PC-3 (cell line): ENCODE measurements at regions not wholly inside any gene's neighbourhood (a gene's known extent, or its start where the extent isn't known, plus 50 kb on each side); places are given as distances from the start of the nearest gene placed in this dataset.

Source experiments
- ATAC-seq: fragments of 200-7000 bp; cut with Tn5 transposase; 2 replicates; pipeline ENCODE4 v1.9.1; 2020; ENCODE audit warnings: mild to moderate bottlenecking, moderate library complexity
- BruUV-seq: library from RNA; stranded (reverse); fragments of 400-500 nt; replicated peaks from 2 replicates; lab custom pipeline; 2021; lab: Mats Ljungman, UMichigan
- CTCF ChIA-PET: fragments of 300-600 bp; sonication (Branson Sonifier 250); formaldehyde crosslinking; loops from one replicate; lab custom pipeline; 2022; ENCODE audit warnings: antibody characterized with exemption; lab: Charles Lee
- POLR2A ChIA-PET: fragments of 300-600 bp; sonication (Branson Sonifier 250); formaldehyde crosslinking; loops from one replicate; lab custom pipeline; 2022; ENCODE audit warnings: antibody characterized with exemption; ENCODE audit not compliant: unreplicated experiment; lab: Charles Lee
- DNase-seq: peaks from one replicate; pipeline ENCODE4 v3.0.0-alpha.2; 2015
- H2AFZ ChIP-seq: fragments of 300-600 bp; sonication (generic); 2 replicates; pipeline ENCODE4 v1.6.0; 2016; ENCODE audit warnings: antibody characterized with exemption, low read length
- H3F3A ChIP-seq: fragments of 300-600 bp; sonication (generic); one replicate; pipeline ENCODE4 v1.6.0; 2017; ENCODE audit warnings: antibody characterized with exemption, low read length, control low read depth, mild to moderate bottlenecking; ENCODE audit not compliant: unreplicated experiment
- H3K27ac ChIP-seq: fragments of 300-600 bp; sonication (generic); 2 replicates; pipeline ENCODE4 v1.5.1; 2016; ENCODE audit warnings: mild to moderate bottlenecking, low read length
- H3K27me3 ChIP-seq: fragments of 300-600 bp; sonication (generic); 2 replicates; pipeline ENCODE4 v1.6.1; 2016; ENCODE audit warnings: low read length, mixed read lengths
- H3K36me3 ChIP-seq: fragments of 300-600 bp; sonication (generic); 2 replicates; pipeline ENCODE4 v1.6.1; 2016; ENCODE audit warnings: low read depth, mixed run types, low read length, mixed read lengths
- H3K4me1 ChIP-seq: fragments of 300-600 bp; sonication (generic); 2 replicates; pipeline ENCODE4 v1.5.1; 2016; ENCODE audit warnings: low read length; ENCODE audit not compliant: insufficient read depth
- H3K4me2 ChIP-seq: fragments of 300-600 bp; sonication (generic); 2 replicates; pipeline ENCODE4 v1.6.0; 2016; ENCODE audit warnings: low read length
- H3K4me3 ChIP-seq: fragments of 300-600 bp; sonication (generic); 2 replicates; pipeline ENCODE4 v1.5.1; 2016; ENCODE audit warnings: mild to moderate bottlenecking, low read length, mixed read lengths
- H3K79me2 ChIP-seq: fragments of 300-600 bp; sonication (generic); 2 replicates; pipeline ENCODE4 v1.6.1; 2017; ENCODE audit warnings: low read length, mixed read lengths
- H3K9ac ChIP-seq: fragments of 300-600 bp; sonication (generic); 2 replicates; pipeline ENCODE4 v1.6.0; 2016; ENCODE audit warnings: mild to moderate bottlenecking, low read length
- H3K9me2 ChIP-seq: fragments of 300-600 bp; sonication (generic); replicated peaks from 2 replicates; pipeline ENCODE4 v1.6.1; 2016; ENCODE audit warnings: mixed run types, low read length, mixed read lengths
- H3K9me3 ChIP-seq: fragments of 300-600 bp; sonication (generic); 2 replicates; pipeline ENCODE4 v1.6.1; 2016; ENCODE audit warnings: low read length, mixed read lengths
- H4K20me1 ChIP-seq: fragments of 300-600 bp; sonication (generic); 2 replicates; pipeline ENCODE4 v1.6.1; 2016; ENCODE audit warnings: low read length, mixed read lengths
- EZH2 ChIP-seq: fragments of 300-600 bp; sonication (generic); IDR thresholded peaks from one replicate; pipeline ENCODE4 v1.6.1; 2017; ENCODE audit warnings: antibody characterized with exemption, mild to moderate bottlenecking, low read length; ENCODE audit not compliant: unreplicated experiment
- EZH2phosphoT487 ChIP-seq: fragments of 300-600 bp; sonication (generic); IDR thresholded peaks from 2 replicates; pipeline ENCODE4 v1.6.1; 2018; ENCODE audit warnings: mild to moderate bottlenecking, antibody characterized with exemption, low read length, borderline replicate concordance
- intact Hi-C: fragments of 100-400 bp; cut with micrococcal nuclease; formaldehyde crosslinking; loops from 2 replicates; pipeline ENCODE4 v1.9.0; 2023
- TF ChIP-seq, protein P1 (sequence below): fragments of 300-600 bp; sonication (generic); conservative IDR thresholded peaks from 2 replicates; pipeline ENCODE4 v1.5.1; 2017; ENCODE audit warnings: antibody characterized with exemption, low read depth, mild to moderate bottlenecking, low read length

DNA sequence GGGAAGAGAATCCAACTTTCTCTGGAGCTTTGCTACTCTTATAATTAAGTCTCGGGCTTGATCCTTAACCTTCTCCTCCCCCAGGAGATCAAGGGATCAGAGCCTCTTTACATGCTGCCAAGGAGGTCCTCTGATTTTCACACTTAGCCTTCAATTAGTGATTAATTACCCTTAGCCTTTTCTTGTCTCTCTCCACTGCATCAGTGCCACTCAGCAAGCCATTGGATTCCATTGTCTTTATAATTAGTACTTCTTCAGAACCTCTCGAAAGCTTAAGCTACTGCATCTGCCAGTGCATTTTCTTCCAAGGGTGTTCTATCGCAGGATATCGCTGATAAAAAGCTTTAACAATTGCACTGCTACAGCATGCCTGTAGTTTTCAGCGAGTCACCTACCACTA lies 477.0 kb upstream of the MEIS1 start:
- ATAC-seq (no peak), DNase-seq (no peak)
- Histone ChIP-seq H3F3A (no peaks in the 10 kb centered on the region), H3K4me2 (no peak overlapping the region), H3K9me3 (no peaks in the 10 kb centered on the region), H2AFZ (no peak overlapping the region), H3K4me3 (no peak overlapping the region), H3K79me2 (no peaks in the 10 kb centered on the region), H3K9ac (no peak overlapping the region), H3K4me1 (no peaks in the 10 kb centered on the region), H3K9me2 (no peaks in the 10 kb centered on the region), H3K27me3 (peaks cover 14% of the 10 kb centered on the region; the same call in 1 of the 2 replicates), H4K20me1 (no peaks in the 10 kb centered on the region), H3K27ac (no peak overlapping the region), H3K36me3 (no peaks in the 10 kb centered on the region)
- POLR2A ChIA-PET, result no interaction called here
- CTCF ChIA-PET, result no interaction called here
- no TSS peak for BruUV-seq
- intact Hi-C loops, result no loop called here
- TF ChIP-seq EZH2phosphoT487 (no peak), EZH2 (no peak)
- TF ChIP-seq, protein P1, sequence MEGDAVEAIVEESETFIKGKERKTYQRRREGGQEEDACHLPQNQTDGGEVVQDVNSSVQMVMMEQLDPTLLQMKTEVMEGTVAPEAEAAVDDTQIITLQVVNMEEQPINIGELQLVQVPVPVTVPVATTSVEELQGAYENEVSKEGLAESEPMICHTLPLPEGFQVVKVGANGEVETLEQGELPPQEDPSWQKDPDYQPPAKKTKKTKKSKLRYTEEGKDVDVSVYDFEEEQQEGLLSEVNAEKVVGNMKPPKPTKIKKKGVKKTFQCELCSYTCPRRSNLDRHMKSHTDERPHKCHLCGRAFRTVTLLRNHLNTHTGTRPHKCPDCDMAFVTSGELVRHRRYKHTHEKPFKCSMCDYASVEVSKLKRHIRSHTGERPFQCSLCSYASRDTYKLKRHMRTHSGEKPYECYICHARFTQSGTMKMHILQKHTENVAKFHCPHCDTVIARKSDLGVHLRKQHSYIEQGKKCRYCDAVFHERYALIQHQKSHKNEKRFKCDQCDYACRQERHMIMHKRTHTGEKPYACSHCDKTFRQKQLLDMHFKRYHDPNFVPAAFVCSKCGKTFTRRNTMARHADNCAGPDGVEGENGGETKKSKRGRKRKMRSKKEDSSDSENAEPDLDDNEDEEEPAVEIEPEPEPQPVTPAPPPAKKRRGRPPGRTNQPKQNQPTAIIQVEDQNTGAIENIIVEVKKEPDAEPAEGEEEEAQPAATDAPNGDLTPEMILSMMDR, result no peak

DNA sequence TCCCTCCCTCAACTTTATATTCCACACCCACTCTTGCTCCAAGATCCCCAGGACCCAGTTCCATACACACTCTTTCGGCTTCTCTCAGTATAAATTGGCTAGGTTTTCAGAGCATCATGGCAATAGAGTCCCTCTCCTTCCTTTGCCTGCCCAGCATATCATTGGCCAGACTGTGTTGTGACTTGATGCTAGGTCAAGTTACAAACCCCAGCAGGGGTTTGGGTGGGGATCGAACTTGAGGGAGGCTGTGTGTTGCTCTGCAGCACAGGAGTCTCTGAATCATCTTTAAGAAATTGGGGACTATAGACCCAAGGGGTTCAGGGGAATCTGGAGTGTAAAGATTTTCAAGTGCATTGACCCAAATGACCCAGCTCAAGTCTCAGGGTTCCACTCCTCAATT lies 477.5 kb upstream of the MEIS1 start:
- POLR2A ChIA-PET, result no interaction called here
- no peak overlapping the region for H3K4me2 ChIP-seq
- ATAC-seq, result no peak

DNA sequence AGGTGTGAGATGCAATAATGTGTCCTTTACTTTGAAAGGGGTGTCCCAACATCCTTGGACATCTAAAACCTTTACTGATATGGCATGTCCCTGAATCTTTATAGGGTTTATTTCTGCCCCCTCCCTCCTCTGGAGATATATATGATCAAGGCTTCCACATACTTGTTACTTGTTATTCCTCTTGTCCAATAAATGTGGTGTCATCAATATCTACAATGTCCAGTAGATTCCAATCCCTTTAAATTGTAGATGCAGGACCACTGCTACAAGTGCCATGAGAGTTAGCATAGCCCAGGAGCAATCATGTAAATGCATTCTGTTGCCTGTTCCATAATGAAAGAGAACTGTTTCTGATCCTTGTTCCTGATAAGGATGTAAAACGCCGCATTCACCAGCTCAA lies 479.7 kb upstream of the MEIS1 start:
- H3K4me3 ChIP-seq, result no peak overlapping the region
- H3K79me2 ChIP-seq, result no peaks in the 10 kb centered on the region
- H3K36me3 ChIP-seq, result no peaks in the 10 kb centered on the region
- H3K9ac ChIP-seq, result no peak overlapping the region
- peaks cover 17% of the 10 kb centered on the region; the same call in 1 of the 2 replicates for H3K27me3 ChIP-seq
- H3K4me2 ChIP-seq, result no peak overlapping the region
- H3K9me2 ChIP-seq, result no peaks in the 10 kb centered on the region
- TF ChIP-seq EZH2phosphoT487 (no peak), EZH2 (no peak)
- TF ChIP-seq, protein P1, result no peak
- BruUV-seq, result no TSS peak
- ChIA-PET POLR2A (no interaction called here), CTCF (no interaction called here)
- H3F3A ChIP-seq, result no peaks in the 10 kb centered on the region
- H3K4me1 ChIP-seq, result no peaks in the 10 kb centered on the region
- no peaks in the 10 kb centered on the region for H4K20me1 ChIP-seq
- ATAC-seq (no peak), DNase-seq (no peak)
- H3K27ac ChIP-seq, result no peak overlapping the region
- no peaks in the 10 kb centered on the region for H3K9me3 ChIP-seq
- no peak overlapping the region for H2AFZ ChIP-seq
- intact Hi-C loops, result no loop called here

More for the DNA sequence above, 477.5 kb upstream of the MEIS1 start:
- CTCF ChIA-PET, result no interaction called here
- no peak overlapping the region for H2AFZ ChIP-seq
- intact Hi-C loops, result no loop called here
- TF ChIP-seq, protein P1, result no peak
- TF ChIP-seq EZH2phosphoT487, result no peak
- no peak for TF ChIP-seq EZH2
- H3K36me3 ChIP-seq, result no peaks in the 10 kb centered on the region
- H3F3A ChIP-seq, result no peaks in the 10 kb centered on the region
- H3K4me1 ChIP-seq, result no peaks in the 10 kb centered on the region
- H3K27ac ChIP-seq, result no peak overlapping the region
- BruUV-seq, result no TSS peak
- no peaks in the 10 kb centered on the region for H3K9me3 ChIP-seq
- no peak overlapping the region for H3K4me3 ChIP-seq
- no peaks in the 10 kb centered on the region for H3K9me2 ChIP-seq
- peaks cover 14% of the 10 kb centered on the region; the same call in 1 of the 2 replicates for H3K27me3 ChIP-seq
- no peaks in the 10 kb centered on the region for H3K79me2 ChIP-seq
- H4K20me1 ChIP-seq, result no peaks in the 10 kb centered on the region
- DNase-seq, result no peak
- no peak overlapping the region for H3K9ac ChIP-seq
